H1 (cell line): ENCODE measurements at regions not wholly inside any gene's neighbourhood (a gene's known extent, or its start where the extent isn't known, plus 50 kb on each side); places are given as distances from the start of the nearest gene placed in this dataset.
A peak's percentile ranks its signal among the peaks of the same experiment; 100 is the strongest.

ENCODE experiments used
- BACH1 ChIP-seq: IDR thresholded peaks from 2 replicates; pipeline ENCODE4 v1.6.1; 2012; ENCODE audit warnings: low read length, improper control_type of control experiment
- CBX8 ChIP-seq: fragments of 300-800, 300-1000 bp; sonication (generic); IDR thresholded peaks from 2 replicates; pipeline ENCODE4 v1.7.1; 2016; ENCODE audit warnings: low read depth, low read length, borderline replicate concordance
- CHD1 ChIP-seq: IDR thresholded peaks from 2 replicates; pipeline ENCODE4 v1.6.1; 2012; ENCODE audit warnings: low read depth, low read length, improper control_type of control experiment
- CHD2 ChIP-seq: IDR thresholded peaks from 2 replicates; pipeline ENCODE4 v1.6.1; 2012; ENCODE audit warnings: low read length, improper control_type of control experiment
- HDAC2 ChIP-seq, 2 experiments: fragments of 300-600 bp in 1 of 2; sonication (generic) in 1 of 2; IDR thresholded peaks; 2 replicates each; pipeline ENCODE4 v1.6.1; 2011 to 2012; ENCODE audit warnings: low read depth in 2 of 2, low read length in 2 of 2, mild to moderate bottlenecking in 2 of 2, moderate library complexity in 2 of 2, borderline replicate concordance in 1 of 2, inconsistent platforms in 1 of 2
- JUN ChIP-seq: IDR thresholded peaks from 2 replicates; pipeline ENCODE4 v1.6.1; 2011; ENCODE audit warnings: low read depth, mild to moderate bottlenecking, improper control_type of control experiment, low read length
- KDM5A ChIP-seq: fragments of 200-600 bp; IDR thresholded peaks from 2 replicates; pipeline ENCODE4 v1.7.1; 2012; ENCODE audit warnings: mild to moderate bottlenecking, low read length, inconsistent platforms, mixed read lengths
- MAFK ChIP-seq: IDR thresholded peaks from 2 replicates; pipeline ENCODE4 v1.6.1; 2012; ENCODE audit warnings: low read depth, mild to moderate bottlenecking, improper control_type of control experiment, low read length
- NRF1 ChIP-seq: IDR thresholded peaks from 2 replicates; pipeline ENCODE4 v1.6.1; 2011; ENCODE audit warnings: mild to moderate bottlenecking, low read depth, low read length, improper control_type of control experiment
- PHF8 ChIP-seq: fragments of 200-600 bp; sonication (generic); conservative IDR thresholded peaks from 2 replicates; pipeline ENCODE4 v1.7.1; 2012; ENCODE audit warnings: low read depth, mild to moderate bottlenecking, inconsistent platforms, low read length, moderate library complexity
- POU5F1 ChIP-seq: IDR thresholded peaks from 2 replicates; pipeline ENCODE4 v1.6.1; 2011; ENCODE audit warnings: low read depth, mild to moderate bottlenecking, low read length, moderate library complexity
- SP1 ChIP-seq: IDR thresholded peaks from 2 replicates; pipeline ENCODE4 v1.6.1; 2011; ENCODE audit warnings: low read depth, low read length
- SP4 ChIP-seq: IDR thresholded peaks from 2 replicates; pipeline ENCODE4 v1.6.1; 2012; ENCODE audit warnings: low read length, inconsistent platforms
- TCF12 ChIP-seq: IDR thresholded peaks from 2 replicates; pipeline ENCODE4 v1.6.1; 2011; ENCODE audit warnings: low read depth, mild to moderate bottlenecking, low read length
- TF ChIP-seq, protein P1 (sequence below): IDR thresholded peaks from 2 replicates; pipeline ENCODE4 v1.6.1; 2012; ENCODE audit warnings: inconsistent platforms
- TF ChIP-seq, protein P2 (sequence below), 3 experiments: IDR thresholded peaks; 1 replicate in 2 of 3; 2 replicates in 1 of 3; pipeline versions ENCODE4 v1.5.1 to v1.6.1; 2011; ENCODE audit warnings: low read length in 3 of 3, mild to moderate bottlenecking in 3 of 3, inconsistent platforms in 2 of 3, low read depth in 1 of 3, moderate library complexity in 1 of 3; ENCODE audit not compliant: insufficient read depth in 1 of 3; ENCODE audit errors: control extremely low read depth in 1 of 3
- TF ChIP-seq, protein P3 (sequence below): IDR thresholded peaks from 2 replicates; pipeline ENCODE4 v1.6.1; 2011; ENCODE audit warnings: low read depth, mild to moderate bottlenecking, low read length; ENCODE audit not compliant: insufficient read depth

DNA sequence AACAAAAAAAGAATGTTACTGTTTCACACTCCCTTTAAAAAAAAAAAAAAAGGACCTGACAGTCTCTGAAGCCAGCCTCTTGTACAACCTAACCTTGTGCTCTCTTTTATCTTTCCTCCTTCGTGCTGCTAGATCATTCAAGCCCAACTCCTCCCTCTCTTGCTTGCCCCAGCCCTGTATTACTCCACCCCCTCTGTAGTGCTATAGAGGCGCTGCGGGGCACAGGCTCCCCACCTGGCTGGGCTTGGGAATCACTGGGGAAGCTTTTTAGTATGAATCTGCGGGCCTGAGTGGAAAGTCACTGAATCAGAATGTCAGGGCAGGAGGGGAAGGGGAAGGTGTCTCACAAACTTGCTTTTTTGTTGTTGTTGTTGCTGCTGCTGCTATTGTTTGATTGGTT, 383.7 kb upstream of the CAMK1G start (continued):
- TF ChIP-seq CHD1 = no peak
- no peak for TF ChIP-seq MAFK
- TF ChIP-seq NRF1 = no peak
- TF ChIP-seq SP4 = no peak
- TF ChIP-seq CBX8 = no peak
- TF ChIP-seq, protein P1, sequence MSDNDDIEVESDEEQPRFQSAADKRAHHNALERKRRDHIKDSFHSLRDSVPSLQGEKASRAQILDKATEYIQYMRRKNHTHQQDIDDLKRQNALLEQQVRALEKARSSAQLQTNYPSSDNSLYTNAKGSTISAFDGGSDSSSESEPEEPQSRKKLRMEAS = no peak
- peak in 1 of 2 experiments; percentile 96; a peak in 1 of 4 replicates for TF ChIP-seq HDAC2 (IDR thresholded peaks at IDR 0.05; ENCODE audit: borderline replicate concordance in 1 of 2, low read depth in 2 of 2, low read length in 2 of 2)
- TF ChIP-seq BACH1 = peak; percentile 43; the same call in 1 of the 2 replicates
- no peak for TF ChIP-seq POU5F1
- TF ChIP-seq SP1 = 0 out of 2 replicates have a peak, but pooled peaks have one; percentile 22
- TF ChIP-seq, protein P2, sequence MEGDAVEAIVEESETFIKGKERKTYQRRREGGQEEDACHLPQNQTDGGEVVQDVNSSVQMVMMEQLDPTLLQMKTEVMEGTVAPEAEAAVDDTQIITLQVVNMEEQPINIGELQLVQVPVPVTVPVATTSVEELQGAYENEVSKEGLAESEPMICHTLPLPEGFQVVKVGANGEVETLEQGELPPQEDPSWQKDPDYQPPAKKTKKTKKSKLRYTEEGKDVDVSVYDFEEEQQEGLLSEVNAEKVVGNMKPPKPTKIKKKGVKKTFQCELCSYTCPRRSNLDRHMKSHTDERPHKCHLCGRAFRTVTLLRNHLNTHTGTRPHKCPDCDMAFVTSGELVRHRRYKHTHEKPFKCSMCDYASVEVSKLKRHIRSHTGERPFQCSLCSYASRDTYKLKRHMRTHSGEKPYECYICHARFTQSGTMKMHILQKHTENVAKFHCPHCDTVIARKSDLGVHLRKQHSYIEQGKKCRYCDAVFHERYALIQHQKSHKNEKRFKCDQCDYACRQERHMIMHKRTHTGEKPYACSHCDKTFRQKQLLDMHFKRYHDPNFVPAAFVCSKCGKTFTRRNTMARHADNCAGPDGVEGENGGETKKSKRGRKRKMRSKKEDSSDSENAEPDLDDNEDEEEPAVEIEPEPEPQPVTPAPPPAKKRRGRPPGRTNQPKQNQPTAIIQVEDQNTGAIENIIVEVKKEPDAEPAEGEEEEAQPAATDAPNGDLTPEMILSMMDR (IDR thresholded peaks at IDR 0.05; ENCODE audit: control extremely low read depth in 1 of 3, insufficient read depth in 1 of 3, low read depth in 1 of 3, low read length in 3 of 3) = peak in 2 of 3 experiments; percentile 3 to 17; a peak in 1 of 4 replicates
- TF ChIP-seq TCF12 = no peak
- TF ChIP-seq KDM5A = no peak
- TF ChIP-seq PHF8 = no peak
- TF ChIP-seq CHD2 = no peak
- no peak for TF ChIP-seq JUN
- TF ChIP-seq, protein P3, sequence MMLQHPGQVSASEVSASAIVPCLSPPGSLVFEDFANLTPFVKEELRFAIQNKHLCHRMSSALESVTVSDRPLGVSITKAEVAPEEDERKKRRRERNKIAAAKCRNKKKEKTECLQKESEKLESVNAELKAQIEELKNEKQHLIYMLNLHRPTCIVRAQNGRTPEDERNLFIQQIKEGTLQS = no peak
